Activated T-cell treated with anti-CD3 and anti-CD28 coated beads, Interleukin-2, amount 50 U/mL, for 24 hours (primary cell): ENCODE measurements at regions not wholly inside any gene's neighbourhood (a gene's known extent, or its start where the extent isn't known, plus 50 kb on each side); places are given as distances from the start of the nearest gene placed in this dataset.

Experiments
- DNase-seq: peaks from one replicate; pipeline ENCODE4 v3.0.0-alpha.2; 2020
- H3K27ac Mint-ChIP-seq: 2 replicates; pipeline ENCODE4 v1.8.0; 2020; ENCODE audit warnings: mild to moderate bottlenecking, mixed read lengths
- H3K27me3 Mint-ChIP-seq: 2 replicates; pipeline ENCODE4 v1.8.0; 2020; ENCODE audit warnings: mixed read lengths
- H3K36me3 Mint-ChIP-seq: 2 replicates; pipeline ENCODE4 v1.8.0; 2020; ENCODE audit warnings: low read depth, mixed read lengths
- H3K4me1 Mint-ChIP-seq: 2 replicates; pipeline ENCODE4 v1.8.0; 2020; ENCODE audit warnings: low read depth, mixed read lengths
- H3K4me3 Mint-ChIP-seq: 2 replicates; pipeline ENCODE4 v1.8.0; 2020; ENCODE audit warnings: mild to moderate bottlenecking, moderate library complexity, mixed read lengths
- H3K9me3 Mint-ChIP-seq: 2 replicates; pipeline ENCODE4 v1.8.0; 2020; ENCODE audit warnings: mixed read lengths

- H3K9me3 Mint-ChIP-seq: no peaks in the 10 kb centered on the region
- no peaks in the 10 kb centered on the region for H3K4me1 Mint-ChIP-seq
- DNase-seq: no peak
- no peak overlapping the region for H3K27ac Mint-ChIP-seq
- H3K36me3 Mint-ChIP-seq: no peaks in the 10 kb centered on the region
- H3K27me3 Mint-ChIP-seq: no peaks in the 10 kb centered on the region
- H3K4me3 Mint-ChIP-seq: no peak overlapping the region
These were observed 298.1 kb downstream of the TCERG1L start for GRCh38 chr10:131013281-131013912.

GRCh38 chr10:131014271-131014670 lies 297.2 kb downstream of the TCERG1L start:
- Mint-ChIP-seq H3K4me1 (no peaks in the 10 kb centered on the region), H3K9me3 (no peaks in the 10 kb centered on the region), H3K27me3 (no peaks in the 10 kb centered on the region), H3K4me3 (no peak overlapping the region), H3K27ac (no peak overlapping the region), H3K36me3 (no peaks in the 10 kb centered on the region)
- DNase-seq: no peak

GRCh38 chr10:131015271-131015670 lies 296.2 kb downstream of the TCERG1L start:
- Mint-ChIP-seq H3K36me3 (no peaks in the 10 kb centered on the region), H3K4me3 (no peak overlapping the region), H3K9me3 (no peaks in the 10 kb centered on the region), H3K27me3 (no peaks in the 10 kb centered on the region), H3K27ac (no peak overlapping the region), H3K4me1 (no peaks in the 10 kb centered on the region)
- no peak for DNase-seq

GRCh38 chr10:131016556-131016955 lies 295.0 kb downstream of the TCERG1L start:
- H3K36me3 Mint-ChIP-seq: no peaks in the 10 kb centered on the region
- no peak overlapping the region for H3K4me3 Mint-ChIP-seq
- H3K27me3 Mint-ChIP-seq: no peaks in the 10 kb centered on the region
- no peak overlapping the region for H3K27ac Mint-ChIP-seq
- no peaks in the 10 kb centered on the region for H3K9me3 Mint-ChIP-seq
- no peaks in the 10 kb centered on the region for H3K4me1 Mint-ChIP-seq
- no peak for DNase-seq

GRCh38 chr10:131017566-131018285 lies 293.8 kb downstream of the TCERG1L start:
- H3K27me3 Mint-ChIP-seq: no peaks in the 10 kb centered on the region
- no peaks in the 10 kb centered on the region for H3K36me3 Mint-ChIP-seq
- no peak overlapping the region for H3K27ac Mint-ChIP-seq
- no peak for DNase-seq
- H3K9me3 Mint-ChIP-seq: no peaks in the 10 kb centered on the region
- H3K4me3 Mint-ChIP-seq: no peak overlapping the region
- H3K4me1 Mint-ChIP-seq: no peaks in the 10 kb centered on the region

GRCh38 chr10:131018886-131019500 lies 292.5 kb downstream of the TCERG1L start:
- Mint-ChIP-seq H3K4me1 (no peaks in the 10 kb centered on the region), H3K27ac (no peak overlapping the region), H3K4me3 (no peak overlapping the region), H3K36me3 (no peaks in the 10 kb centered on the region), H3K9me3 (no peaks in the 10 kb centered on the region), H3K27me3 (no peaks in the 10 kb centered on the region)
- DNase-seq: no peak

- DNase-seq: no peak
- Mint-ChIP-seq H3K9me3 (no peaks in the 10 kb centered on the region), H3K36me3 (no peaks in the 10 kb centered on the region), H3K4me3 (no peak overlapping the region), H3K27ac (no peak overlapping the region), H3K27me3 (no peaks in the 10 kb centered on the region), H3K4me1 (no peaks in the 10 kb centered on the region)
These were observed 291.8 kb downstream of the TCERG1L start for GRCh38 chr10:131019696-131020095.

- H3K4me3 Mint-ChIP-seq: no peak overlapping the region
- H3K4me1 Mint-ChIP-seq: no peaks in the 10 kb centered on the region
- no peak for DNase-seq
- no peaks in the 10 kb centered on the region for H3K36me3 Mint-ChIP-seq
- H3K9me3 Mint-ChIP-seq: no peaks in the 10 kb centered on the region
- no peaks in the 10 kb centered on the region for H3K27me3 Mint-ChIP-seq
- no peak overlapping the region for H3K27ac Mint-ChIP-seq
These were observed 290.7 kb downstream of the TCERG1L start for GRCh38 chr10:131020775-131021174.

GRCh38 chr10:131021246-131021895 lies 290.1 kb downstream of the TCERG1L start:
- no peak for DNase-seq
- Mint-ChIP-seq H3K9me3 (no peaks in the 10 kb centered on the region), H3K27ac (no peak overlapping the region), H3K27me3 (no peaks in the 10 kb centered on the region), H3K36me3 (no peaks in the 10 kb centered on the region), H3K4me1 (no peaks in the 10 kb centered on the region), H3K4me3 (no peak overlapping the region)

GRCh38 chr10:131021969-131022368 lies 289.6 kb downstream of the TCERG1L start:
- Mint-ChIP-seq H3K4me1 (no peaks in the 10 kb centered on the region), H3K27me3 (no peaks in the 10 kb centered on the region), H3K27ac (no peak overlapping the region), H3K9me3 (no peaks in the 10 kb centered on the region), H3K36me3 (no peaks in the 10 kb centered on the region), H3K4me3 (no peak overlapping the region)
- no peak for DNase-seq

GRCh38 chr10:131022369-131022768 lies 289.2 kb downstream of the TCERG1L start:
- Mint-ChIP-seq H3K27ac (no peak overlapping the region), H3K4me3 (no peak overlapping the region), H3K36me3 (no peaks in the 10 kb centered on the region), H3K9me3 (no peaks in the 10 kb centered on the region), H3K27me3 (no peaks in the 10 kb centered on the region), H3K4me1 (no peaks in the 10 kb centered on the region)
- DNase-seq: no peak

GRCh38 chr10:131022981-131023380 lies 288.5 kb downstream of the TCERG1L start:
- no peaks in the 10 kb centered on the region for H3K36me3 Mint-ChIP-seq
- DNase-seq: no peak
- no peak overlapping the region for H3K4me3 Mint-ChIP-seq
- no peaks in the 10 kb centered on the region for H3K4me1 Mint-ChIP-seq
- no peaks in the 10 kb centered on the region for H3K9me3 Mint-ChIP-seq
- no peak overlapping the region for H3K27ac Mint-ChIP-seq
- no peaks in the 10 kb centered on the region for H3K27me3 Mint-ChIP-seq

GRCh38 chr10:131024259-131025131 lies 287.0 kb downstream of the TCERG1L start:
- Mint-ChIP-seq H3K4me1 (no peaks in the 10 kb centered on the region), H3K27ac (no peak overlapping the region), H3K9me3 (no peaks in the 10 kb centered on the region), H3K4me3 (no peak overlapping the region), H3K27me3 (no peaks in the 10 kb centered on the region), H3K36me3 (no peaks in the 10 kb centered on the region)
- DNase-seq: no peak

- Mint-ChIP-seq H3K27me3 (no peaks in the 10 kb centered on the region), H3K4me1 (no peaks in the 10 kb centered on the region), H3K4me3 (no peak overlapping the region), H3K27ac (no peak overlapping the region), H3K36me3 (no peaks in the 10 kb centered on the region), H3K9me3 (no peaks in the 10 kb centered on the region)
- DNase-seq: no peak
These were observed 286.2 kb downstream of the TCERG1L start for GRCh38 chr10:131025333-131025732.
